ENCODE measurements at regions not wholly inside any gene's neighbourhood (a gene's known extent, or its start where the extent isn't known, plus 50 kb on each side); places are given as distances from the start of the nearest gene placed in this dataset.

- TF ChIP-seq EP300 (IDR thresholded peaks at IDR 0.05; ENCODE audit: borderline replicate concordance in 1 of 2, low read depth in 1 of 2, low read length in 1 of 2) (no peak), FOSL2 (IDR thresholded peaks at IDR 0.05; ENCODE audit: borderline replicate concordance, low read depth) (no peak), TEAD4 (IDR thresholded peaks at IDR 0.05; ENCODE audit: borderline replicate concordance, insufficient read depth) (no peak), USF1 (IDR thresholded peaks at IDR 0.05; ENCODE audit: borderline replicate concordance, low read depth) (no peak), CHD2 (IDR thresholded peaks at IDR 0.05; ENCODE audit: low read length, partially characterized antibody) (no peak), MAX (IDR thresholded peaks at IDR 0.05; ENCODE audit: low read depth) (no peak), PBX3 (IDR thresholded peaks at IDR 0.05) (no peak), YY1 (IDR thresholded peaks at IDR 0.05; ENCODE audit: low read depth) (no peak), NFIC (IDR thresholded peaks at IDR 0.05; ENCODE audit: borderline replicate concordance) (no peak), RXRA (IDR thresholded peaks at IDR 0.05; ENCODE audit: borderline replicate concordance, low read depth) (no peak), ZBTB33 (IDR thresholded peaks at IDR 0.05; ENCODE audit: borderline replicate concordance, low read depth) (no peak), RFX5 (IDR thresholded peaks at IDR 0.05; ENCODE audit: low read length) (no peak), GATA2 (CRISPR knock-in tag; IDR thresholded peaks at IDR 0.05) (no peak), RCOR1 (IDR thresholded peaks at IDR 0.05; ENCODE audit: low read length) (no peak), EZH2phosphoT487 (IDR thresholded peaks at IDR 0.05; ENCODE audit: borderline replicate concordance, low read depth) (no peak)
- TF ChIP-seq, protein P1, sequence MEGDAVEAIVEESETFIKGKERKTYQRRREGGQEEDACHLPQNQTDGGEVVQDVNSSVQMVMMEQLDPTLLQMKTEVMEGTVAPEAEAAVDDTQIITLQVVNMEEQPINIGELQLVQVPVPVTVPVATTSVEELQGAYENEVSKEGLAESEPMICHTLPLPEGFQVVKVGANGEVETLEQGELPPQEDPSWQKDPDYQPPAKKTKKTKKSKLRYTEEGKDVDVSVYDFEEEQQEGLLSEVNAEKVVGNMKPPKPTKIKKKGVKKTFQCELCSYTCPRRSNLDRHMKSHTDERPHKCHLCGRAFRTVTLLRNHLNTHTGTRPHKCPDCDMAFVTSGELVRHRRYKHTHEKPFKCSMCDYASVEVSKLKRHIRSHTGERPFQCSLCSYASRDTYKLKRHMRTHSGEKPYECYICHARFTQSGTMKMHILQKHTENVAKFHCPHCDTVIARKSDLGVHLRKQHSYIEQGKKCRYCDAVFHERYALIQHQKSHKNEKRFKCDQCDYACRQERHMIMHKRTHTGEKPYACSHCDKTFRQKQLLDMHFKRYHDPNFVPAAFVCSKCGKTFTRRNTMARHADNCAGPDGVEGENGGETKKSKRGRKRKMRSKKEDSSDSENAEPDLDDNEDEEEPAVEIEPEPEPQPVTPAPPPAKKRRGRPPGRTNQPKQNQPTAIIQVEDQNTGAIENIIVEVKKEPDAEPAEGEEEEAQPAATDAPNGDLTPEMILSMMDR (IDR thresholded peaks at IDR 0.05): no peak
- TF ChIP-seq, protein P2, sequence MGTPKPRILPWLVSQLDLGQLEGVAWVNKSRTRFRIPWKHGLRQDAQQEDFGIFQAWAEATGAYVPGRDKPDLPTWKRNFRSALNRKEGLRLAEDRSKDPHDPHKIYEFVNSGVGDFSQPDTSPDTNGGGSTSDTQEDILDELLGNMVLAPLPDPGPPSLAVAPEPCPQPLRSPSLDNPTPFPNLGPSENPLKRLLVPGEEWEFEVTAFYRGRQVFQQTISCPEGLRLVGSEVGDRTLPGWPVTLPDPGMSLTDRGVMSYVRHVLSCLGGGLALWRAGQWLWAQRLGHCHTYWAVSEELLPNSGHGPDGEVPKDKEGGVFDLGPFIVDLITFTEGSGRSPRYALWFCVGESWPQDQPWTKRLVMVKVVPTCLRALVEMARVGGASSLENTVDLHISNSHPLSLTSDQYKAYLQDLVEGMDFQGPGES (IDR thresholded peaks at IDR 0.05; ENCODE audit: low read depth, low read length): no peak
These were observed 109.1 kb upstream of the LMO4 start for GRCh38 chr1:87219626-87220025.

More at GRCh38 chr1:87219626-87220025, 109.1 kb upstream of the LMO4 start:
- no peaks in the 10 kb centered on the region for H3K79me2 ChIP-seq (ENCODE audit: insufficient read depth)
- 87% methylated on average over 4 of the region's 4 CpGs for WGBS (ENCODE audit: low lambda C conversion rate)
- H3K4me2 ChIP-seq: no peak overlapping the region
- H2AFZ ChIP-seq (ENCODE audit: low read depth): no peak overlapping the region
- H3K4me1 ChIP-seq (ENCODE audit: control insufficient read depth in 1 of 2, insufficient read depth in 2 of 2, low read depth in 1 of 2, low read length in 1 of 2): 0 out of 4 replicates have a peak, but pooled peaks cover 0 to 3% of the 10 kb centered on the region in 2 experiments
- CTCF ChIA-PET: no interaction called here
- H3K27ac ChIP-seq (ENCODE audit: low read depth in 2 of 2, low read length in 1 of 2): no peak overlapping the region
- DNase-seq: no peak
- H3K9ac ChIP-seq: no peak overlapping the region
- no peaks in the 10 kb centered on the region for H3K27me3 ChIP-seq (ENCODE audit: insufficient read depth)
- H4K20me1 ChIP-seq (ENCODE audit: insufficient read depth): no peaks in the 10 kb centered on the region
- no peak overlapping the region for H3K4me3 ChIP-seq (ENCODE audit: low read depth in 2 of 2, low read length in 1 of 2)
- POLR2A ChIA-PET: no interaction called here
- no peaks in the 10 kb centered on the region for H3K36me3 ChIP-seq (replicated peaks in 1 of 2; ENCODE audit: control insufficient read depth in 1 of 2, insufficient read depth in 2 of 2, low read length in 1 of 2)
- H3F3A ChIP-seq (replicated peaks; ENCODE audit: insufficient read depth): peaks cover 12% of the 10 kb centered on the region
- no peaks in the 10 kb centered on the region for H3K9me2 ChIP-seq
- no peaks in the 10 kb centered on the region for H3K9me3 ChIP-seq

Measured in SK-N-SH (cell line).